GM12878 (cell line): ENCODE measurements at regions not wholly inside any gene's neighbourhood (a gene's known extent, or its start where the extent isn't known, plus 50 kb on each side); places are given as distances from the start of the nearest gene placed in this dataset.

Experiments used
- ATAC-seq: fragments of 200-7000 bp; cut with Tn5 transposase; 3 replicates; pipeline ENCODE4 v1.9.1; 2020; ENCODE audit warnings: mild to moderate bottlenecking, moderate library complexity
- BruUV-seq: library from RNA; stranded (reverse); fragments of 400-500 nt; replicated peaks from 2 replicates; lab custom pipeline; 2021; lab: Mats Ljungman, UMichigan
- CTCF ChIA-PET: fragments of 300-600 bp; sonication (Branson Sonifier 250); formaldehyde crosslinking; extraction: SDS; loops from one replicate; lab custom pipeline; 2021; ENCODE audit warnings: inconsistent platforms; lab: Yijun Ruan, JAX
- POLR2A ChIA-PET: fragments of 350-600 bp; formaldehyde crosslinking; extraction: SDS; loops from one replicate; lab custom pipeline; 2021; ENCODE audit warnings: inconsistent platforms; lab: Charles Lee
- RAD21 ChIA-PET: fragments of 300-600 bp; sonication (Branson Sonifier 250); formaldehyde crosslinking; loops from one replicate; lab custom pipeline; 2023; ENCODE audit warnings: antibody characterized with exemption; ENCODE audit not compliant: unreplicated experiment; lab: Charles Lee
- SMC1A ChIA-PET: fragments of 300-600 bp; sonication (Branson Sonifier 250); formaldehyde crosslinking; loops from one replicate; lab custom pipeline; 2023; ENCODE audit not compliant: unreplicated experiment, uncharacterized antibody; lab: Charles Lee
- DNase-seq: peaks from one replicate; pipeline ENCODE4 v3.0.0-alpha.2; 2011; ENCODE audit warnings: low read depth, low spot score
- FAIRE-seq: peaks from 3 replicates; lab custom pipeline; 2011; peaks lifted over from hg19 to GRCh38; lab: Jason Lieb, UNC
- H2AFZ ChIP-seq: 2 replicates; pipeline ENCODE4 v1.6.0; 2011; ENCODE audit warnings: low read depth, low read length, control low read depth; ENCODE audit not compliant: control insufficient read depth
- H3K27ac ChIP-seq: 2 replicates; pipeline ENCODE4 v1.5.1; 2011; ENCODE audit warnings: control low read depth; ENCODE audit not compliant: control insufficient read depth, insufficient read depth
- H3K27me3 ChIP-seq, 2 experiments: replicated peaks in 1 of 2; 2 replicates each; pipeline versions ENCODE4 v1.6.0 to v1.6.1; 2011; ENCODE audit warnings: low read length in 1 of 2; ENCODE audit not compliant: control insufficient read depth in 2 of 2, insufficient read depth in 2 of 2
- H3K36me3 ChIP-seq, 2 experiments: 2 replicates each; pipeline ENCODE4 v1.5.1; 2011; ENCODE audit warnings: low read length in 1 of 2; ENCODE audit not compliant: control insufficient read depth in 2 of 2, insufficient read depth in 2 of 2
- H3K4me1 ChIP-seq: 2 replicates; pipeline ENCODE4 v1.6.1; 2011; ENCODE audit warnings: mild to moderate bottlenecking, low read length, moderate library complexity, mixed read lengths; ENCODE audit not compliant: control insufficient read depth, insufficient read depth
- H3K4me2 ChIP-seq: 2 replicates; pipeline ENCODE4 v1.6.0; 2011; ENCODE audit warnings: control low read depth; ENCODE audit not compliant: control insufficient read depth, insufficient read depth
- H3K4me3 ChIP-seq: fragments of 200-600 bp; sonication (generic); 2 replicates; pipeline ENCODE4 v1.5.1; 2016
- H3K79me2 ChIP-seq: 2 replicates; pipeline ENCODE4 v1.6.0; 2011; ENCODE audit warnings: low read length; ENCODE audit not compliant: control insufficient read depth, insufficient read depth
- H3K9ac ChIP-seq: 2 replicates; pipeline ENCODE4 v1.8.0; 2011; ENCODE audit warnings: low read length, control low read depth, mixed read lengths; ENCODE audit not compliant: control insufficient read depth, insufficient read depth
- H3K9me3 ChIP-seq: replicated peaks from 3 replicates; pipeline ENCODE4 v1.5.1; 2011; ENCODE audit warnings: mild to moderate bottlenecking, low read length; ENCODE audit not compliant: control insufficient read depth, insufficient read depth
- H4K20me1 ChIP-seq: 2 replicates; pipeline ENCODE4 v1.6.0; 2011; ENCODE audit not compliant: control insufficient read depth, insufficient read depth
- ATF7 ChIP-seq: fragments of 450-650 bp; IDR thresholded peaks from 2 replicates; pipeline ENCODE4 v1.6.1; 2016; ENCODE audit warnings: low read depth, mild to moderate bottlenecking
- CHD1 ChIP-seq: IDR thresholded peaks from 2 replicates; pipeline ENCODE4 v1.6.1; 2012; ENCODE audit warnings: low read depth, low read length, improper control_type of control experiment
- CREM ChIP-seq: IDR thresholded peaks from 2 replicates; pipeline ENCODE4 v1.6.1; 2014; ENCODE audit warnings: antibody characterized with exemption, low read depth
- EED ChIP-seq: sonication (generic); IDR thresholded peaks from 2 replicates; pipeline ENCODE4 v1.6.1; 2016; ENCODE audit warnings: antibody characterized with exemption, low read depth
- GABPA ChIP-seq: IDR thresholded peaks from 2 replicates; pipeline ENCODE4 v1.6.1; 2014; ENCODE audit warnings: antibody characterized with exemption, low read depth, mild to moderate bottlenecking, inconsistent platforms
- HDGF ChIP-seq: fragments of 450-650 bp; IDR thresholded peaks from 2 replicates; pipeline ENCODE4 v1.6.1; 2016; ENCODE audit warnings: antibody characterized with exemption
- MYC ChIP-seq: IDR thresholded peaks from 2 replicates; pipeline ENCODE4 v1.6.1; 2011; ENCODE audit warnings: mild to moderate bottlenecking, low read length, moderate library complexity, inconsistent platforms; ENCODE audit not compliant: insufficient read depth, insufficient replicate concordance, insufficient read length, severe bottlenecking
- NBN ChIP-seq: fragments of 450-650 bp; IDR thresholded peaks from 2 replicates; pipeline ENCODE4 v1.6.1; 2016
- PAX5 ChIP-seq: IDR thresholded peaks from 2 replicates; pipeline ENCODE4 v1.6.1; 2011; ENCODE audit warnings: low read depth, low read length, borderline replicate concordance
- SREBF1 ChIP-seq: IDR thresholded peaks from 2 replicates; pipeline ENCODE4 v1.6.1; 2012; ENCODE audit warnings: mild to moderate bottlenecking, low read length
- SREBF2 ChIP-seq: IDR thresholded peaks from 2 replicates; pipeline ENCODE4 v1.6.1; 2012; ENCODE audit warnings: mild to moderate bottlenecking, low read length
- SUZ12 ChIP-seq: fragments of 200-600 bp; sonication (generic); IDR thresholded peaks from one replicate; pipeline ENCODE4 v1.6.1; 2018; ENCODE audit warnings: antibody characterized with exemption, mild to moderate bottlenecking; ENCODE audit not compliant: unreplicated experiment
- TCF12 ChIP-seq: IDR thresholded peaks from 2 replicates; pipeline ENCODE4 v1.6.1; 2011; ENCODE audit warnings: low read depth, mild to moderate bottlenecking, low read length
- TCF7 ChIP-seq: IDR thresholded peaks from 2 replicates; pipeline ENCODE4 v1.6.1; 2014; ENCODE audit warnings: antibody characterized with exemption, borderline replicate concordance
- ZNF274 ChIP-seq: IDR thresholded peaks from one replicate; pipeline ENCODE4 v1.8.0; 2011; ENCODE audit not compliant: insufficient read length, insufficient read depth
- WGBS: methylation state at CpG from one replicate; pipeline ENCODE4 v1.1.6; 2016; ENCODE audit warnings: low lambda C conversion rate; ENCODE audit not compliant: insufficient replicate concordance, insufficient coverage; ENCODE audit errors: missing lambda C conversion rate; 5-methylcytosine and 5-hydroxymethylcytosine counted together
- in situ Hi-C: fragments of 300-500 bp; cut with MboI; formaldehyde crosslinking; loops from 9 replicates; pipeline ENCODE4 v1.14.3; 2018; ENCODE audit warnings: mixed read lengths
- intact Hi-C: fragments of 100-400 bp; cut with micrococcal nuclease; formaldehyde crosslinking; loops from one replicate; pipeline ENCODE4 v1.14.2; 2022; ENCODE audit not compliant: unreplicated experiment
- TF ChIP-seq, protein P1 (sequence below): fragments of 150-350 bp; IDR thresholded peaks from 2 replicates; pipeline ENCODE4 v1.6.1; 2016; ENCODE audit warnings: low read depth, low read length
- TF ChIP-seq, protein P2 (sequence below): fragments of 450-650 bp; formaldehyde crosslinking; IDR thresholded peaks from 2 replicates; pipeline ENCODE4 v1.5.0; 2022; ENCODE audit warnings: mild to moderate bottlenecking, missing genetic modification characterization
- TF ChIP-seq, protein P3 (sequence below): IDR thresholded peaks from 2 replicates; pipeline ENCODE4 v1.6.1; 2011; ENCODE audit warnings: borderline replicate concordance, low read depth, mild to moderate bottlenecking, moderate library complexity, low read length; ENCODE audit not compliant: insufficient read depth, poor library complexity, severe bottlenecking

DNA sequence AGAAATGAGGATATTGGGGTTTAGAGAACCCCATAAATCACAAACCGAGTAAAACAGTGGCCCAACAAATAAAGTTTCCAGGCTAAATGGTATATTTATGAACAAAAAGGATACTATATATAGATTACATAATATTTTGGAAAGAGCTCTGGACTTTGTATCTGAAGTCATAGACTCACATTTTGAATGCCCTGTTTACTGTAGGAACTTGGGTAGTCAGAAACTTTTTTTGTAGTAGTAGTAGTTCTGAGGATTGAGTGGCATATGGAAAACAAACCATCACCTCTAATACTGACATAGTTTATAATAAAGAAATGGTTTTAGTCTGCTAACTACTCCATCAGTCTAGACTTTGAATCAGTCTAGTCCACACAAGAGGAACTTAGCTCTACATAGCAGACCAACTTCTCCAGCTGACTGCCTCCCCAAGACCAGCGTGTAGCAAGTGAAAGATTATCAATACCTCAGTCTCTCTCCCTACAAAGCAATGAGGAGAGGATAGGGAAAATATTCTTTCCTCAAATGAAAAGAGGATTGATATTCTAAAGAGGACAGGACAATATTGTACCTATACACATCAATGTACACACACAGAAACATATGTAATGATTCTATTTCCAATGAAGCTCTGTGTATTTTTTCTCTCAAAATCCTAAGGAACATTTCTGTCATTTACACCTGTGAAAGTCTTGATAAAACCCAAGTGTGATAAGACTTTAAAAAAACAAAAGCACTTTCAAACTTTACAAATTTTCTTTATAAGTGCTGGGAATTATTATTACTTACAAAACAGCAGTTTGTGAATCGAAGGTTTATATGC is 184.9 kb upstream of the MAP2 start:
- Histone ChIP-seq H3K9me3 (no peaks in the 10 kb centered on the region), H3K9ac (no peak overlapping the region), H2AFZ (no peak overlapping the region), H3K27me3 (no peaks in the 10 kb centered on the region), H3K79me2 (no peaks in the 10 kb centered on the region), H3K36me3 (no peaks in the 10 kb centered on the region), H3K4me1 (no peaks in the 10 kb centered on the region), H4K20me1 (no peaks in the 10 kb centered on the region), H3K4me2 (no peak overlapping the region), H3K27ac (no peak overlapping the region), H3K4me3 (no peak overlapping the region)
- POLR2A ChIA-PET = no interaction called here
- 0% methylated on average over 3 of the region's 3 CpGs for WGBS
- FAIRE-seq (no peak), ATAC-seq (no peak), DNase-seq (no peak)
- SMC1A ChIA-PET = no interaction called here
- intact Hi-C loops (no loop called here), in situ Hi-C loops (no loop called here)
- RAD21 ChIA-PET = no interaction called here
- BruUV-seq = no TSS peak
- CTCF ChIA-PET = no interaction called here
- TF ChIP-seq EED = no peak
- TF ChIP-seq PAX5 = no peak
- TF ChIP-seq NBN = no peak
- no peak for TF ChIP-seq SREBF1
- TF ChIP-seq SREBF2 = no peak
- no peak for TF ChIP-seq CHD1
- no peak for TF ChIP-seq TCF12
- TF ChIP-seq CREM = no peak
- TF ChIP-seq HDGF = no peak
- TF ChIP-seq, protein P1, sequence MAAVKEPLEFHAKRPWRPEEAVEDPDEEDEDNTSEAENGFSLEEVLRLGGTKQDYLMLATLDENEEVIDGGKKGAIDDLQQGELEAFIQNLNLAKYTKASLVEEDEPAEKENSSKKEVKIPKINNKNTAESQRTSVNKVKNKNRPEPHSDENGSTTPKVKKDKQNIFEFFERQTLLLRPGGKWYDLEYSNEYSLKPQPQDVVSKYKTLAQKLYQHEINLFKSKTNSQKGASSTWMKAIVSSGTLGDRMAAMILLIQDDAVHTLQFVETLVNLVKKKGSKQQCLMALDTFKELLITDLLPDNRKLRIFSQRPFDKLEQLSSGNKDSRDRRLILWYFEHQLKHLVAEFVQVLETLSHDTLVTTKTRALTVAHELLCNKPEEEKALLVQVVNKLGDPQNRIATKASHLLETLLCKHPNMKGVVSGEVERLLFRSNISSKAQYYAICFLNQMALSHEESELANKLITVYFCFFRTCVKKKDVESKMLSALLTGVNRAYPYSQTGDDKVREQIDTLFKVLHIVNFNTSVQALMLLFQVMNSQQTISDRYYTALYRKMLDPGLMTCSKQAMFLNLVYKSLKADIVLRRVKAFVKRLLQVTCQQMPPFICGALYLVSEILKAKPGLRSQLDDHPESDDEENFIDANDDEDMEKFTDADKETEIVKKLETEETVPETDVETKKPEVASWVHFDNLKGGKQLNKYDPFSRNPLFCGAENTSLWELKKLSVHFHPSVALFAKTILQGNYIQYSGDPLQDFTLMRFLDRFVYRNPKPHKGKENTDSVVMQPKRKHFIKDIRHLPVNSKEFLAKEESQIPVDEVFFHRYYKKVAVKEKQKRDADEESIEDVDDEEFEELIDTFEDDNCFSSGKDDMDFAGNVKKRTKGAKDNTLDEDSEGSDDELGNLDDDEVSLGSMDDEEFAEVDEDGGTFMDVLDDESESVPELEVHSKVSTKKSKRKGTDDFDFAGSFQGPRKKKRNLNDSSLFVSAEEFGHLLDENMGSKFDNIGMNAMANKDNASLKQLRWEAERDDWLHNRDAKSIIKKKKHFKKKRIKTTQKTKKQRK = no peak
- no peak for TF ChIP-seq ZNF274
- TF ChIP-seq MYC = no peak
- TF ChIP-seq, protein P2, sequence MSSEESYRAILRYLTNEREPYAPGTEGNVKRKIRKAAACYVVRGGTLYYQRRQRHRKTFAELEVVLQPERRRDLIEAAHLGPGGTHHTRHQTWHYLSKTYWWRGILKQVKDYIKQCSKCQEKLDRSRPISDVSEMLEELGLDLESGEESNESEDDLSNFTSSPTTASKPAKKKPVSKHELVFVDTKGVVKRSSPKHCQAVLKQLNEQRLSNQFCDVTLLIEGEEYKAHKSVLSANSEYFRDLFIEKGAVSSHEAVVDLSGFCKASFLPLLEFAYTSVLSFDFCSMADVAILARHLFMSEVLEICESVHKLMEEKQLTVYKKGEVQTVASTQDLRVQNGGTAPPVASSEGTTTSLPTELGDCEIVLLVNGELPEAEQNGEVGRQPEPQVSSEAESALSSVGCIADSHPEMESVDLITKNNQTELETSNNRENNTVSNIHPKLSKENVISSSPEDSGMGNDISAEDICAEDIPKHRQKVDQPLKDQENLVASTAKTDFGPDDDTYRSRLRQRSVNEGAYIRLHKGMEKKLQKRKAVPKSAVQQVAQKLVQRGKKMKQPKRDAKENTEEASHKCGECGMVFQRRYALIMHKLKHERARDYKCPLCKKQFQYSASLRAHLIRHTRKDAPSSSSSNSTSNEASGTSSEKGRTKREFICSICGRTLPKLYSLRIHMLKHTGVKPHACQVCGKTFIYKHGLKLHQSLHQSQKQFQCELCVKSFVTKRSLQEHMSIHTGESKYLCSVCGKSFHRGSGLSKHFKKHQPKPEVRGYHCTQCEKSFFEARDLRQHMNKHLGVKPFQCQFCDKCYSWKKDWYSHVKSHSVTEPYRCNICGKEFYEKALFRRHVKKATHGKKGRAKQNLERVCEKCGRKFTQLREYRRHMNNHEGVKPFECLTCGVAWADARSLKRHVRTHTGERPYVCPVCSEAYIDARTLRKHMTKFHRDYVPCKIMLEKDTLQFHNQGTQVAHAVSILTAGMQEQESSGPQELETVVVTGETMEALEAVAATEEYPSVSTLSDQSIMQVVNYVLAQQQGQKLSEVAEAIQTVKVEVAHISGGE = no peak
- no peak for TF ChIP-seq GABPA
- no peak for TF ChIP-seq SUZ12
- no peak for TF ChIP-seq TCF7
- TF ChIP-seq, protein P3, sequence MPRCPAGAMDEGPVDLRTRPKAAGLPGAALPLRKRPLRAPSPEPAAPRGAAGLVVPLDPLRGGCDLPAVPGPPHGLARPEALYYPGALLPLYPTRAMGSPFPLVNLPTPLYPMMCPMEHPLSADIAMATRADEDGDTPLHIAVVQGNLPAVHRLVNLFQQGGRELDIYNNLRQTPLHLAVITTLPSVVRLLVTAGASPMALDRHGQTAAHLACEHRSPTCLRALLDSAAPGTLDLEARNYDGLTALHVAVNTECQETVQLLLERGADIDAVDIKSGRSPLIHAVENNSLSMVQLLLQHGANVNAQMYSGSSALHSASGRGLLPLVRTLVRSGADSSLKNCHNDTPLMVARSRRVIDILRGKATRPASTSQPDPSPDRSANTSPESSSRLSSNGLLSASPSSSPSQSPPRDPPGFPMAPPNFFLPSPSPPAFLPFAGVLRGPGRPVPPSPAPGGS = no peak
- TF ChIP-seq ATF7 = no peak
